Fibroblast of villous mesenchyme (primary cell): ENCODE measurements at regions not wholly inside any gene's neighbourhood (a gene's known extent, or its start where the extent isn't known, plus 50 kb on each side); places are given as distances from the start of the nearest gene placed in this dataset.

Experiments
- DNase-seq: peaks from one replicate; pipeline ENCODE4 v3.0.0-alpha.2; 2010; ENCODE audit warnings: low read depth
- H3K4me3 ChIP-seq: 2 replicates; pipeline ENCODE4 v1.5.1; 2011; ENCODE audit warnings: low read depth, mild to moderate bottlenecking, low read length
- CTCF ChIP-seq: IDR thresholded peaks from 2 replicates; pipeline ENCODE4 v1.5.1; 2012; ENCODE audit warnings: low read depth, mild to moderate bottlenecking, low read length; ENCODE audit not compliant: insufficient read depth

GRCh38 chr11:105232021-105232420 is 92.5 kb upstream of the CARD18 start:
- peak; percentile 51 for DNase-seq
- H3K4me3 ChIP-seq, result no peak overlapping the region
- no peak for TF ChIP-seq CTCF

- DNase-seq, result peak; percentile 57
- no peak for TF ChIP-seq CTCF
- H3K4me3 ChIP-seq, result no peak overlapping the region
Observed at GRCh38 chr11:105230586-105230985, 91.0 kb upstream of the CARD18 start.

- peak; percentile 58 for DNase-seq
- no peak for TF ChIP-seq CTCF
- no peak overlapping the region for H3K4me3 ChIP-seq
Observed at GRCh38 chr11:105229761-105230160, 90.2 kb upstream of the CARD18 start.

GRCh38 chr11:105229257-105229656 is 89.7 kb upstream of the CARD18 start:
- peak; percentile 74 for DNase-seq
- no peak for TF ChIP-seq CTCF

GRCh38 chr11:105227363-105227762 is 87.8 kb upstream of the CARD18 start:
- no peak for TF ChIP-seq CTCF
- no peak overlapping the region for H3K4me3 ChIP-seq
- no peak for DNase-seq

More at GRCh38 chr11:105229257-105229656, 89.7 kb upstream of the CARD18 start:
- no peak overlapping the region for H3K4me3 ChIP-seq

GRCh38 chr11:105226766-105227165 is 87.2 kb upstream of the CARD18 start:
- no peak overlapping the region for H3K4me3 ChIP-seq
- no peak for DNase-seq
- TF ChIP-seq CTCF, result no peak

GRCh38 chr11:105226091-105226490 is 86.5 kb upstream of the CARD18 start:
- no peak overlapping the region for H3K4me3 ChIP-seq
- TF ChIP-seq CTCF, result no peak
- DNase-seq, result peak; percentile 48
